H1 (cell line): ENCODE measurements at regions not wholly inside any gene's neighbourhood (a gene's known extent, or its start where the extent isn't known, plus 50 kb on each side); places are given as distances from the start of the nearest gene placed in this dataset.

Experiments
- CTCF ChIA-PET: fragments of 300-600 bp; sonication (Branson Sonifier 250); formaldehyde crosslinking; loops from one replicate; lab custom pipeline; 2021; ENCODE audit not compliant: partially characterized antibody; lab: Charles Lee
- POLR2A ChIA-PET: fragments of 300-600 bp; sonication (Branson Sonifier 250); formaldehyde crosslinking; loops from one replicate; lab custom pipeline; 2021; ENCODE audit warnings: inconsistent platforms; ENCODE audit not compliant: partially characterized antibody; lab: Charles Lee
- DNase-seq, 2 experiments: peaks; one replicate each; pipeline versions ENCODE4 v3.0.0 to v3.0.0-alpha.2; 2010 to 2022; ENCODE audit warnings: low spot score in 2 of 2, low read depth in 1 of 2, mixed read lengths in 1 of 2
- FAIRE-seq: peaks from 2 replicates; lab custom pipeline; 2011; peaks lifted over from hg19 to GRCh38; lab: Jason Lieb, UNC
- H2AFZ ChIP-seq: 2 replicates; pipeline ENCODE4 v1.8.1; 2012; ENCODE audit warnings: low read length, inconsistent platforms
- H2AK5ac ChIP-seq: 2 replicates; pipeline ENCODE4 v1.6.1; 2013; ENCODE audit warnings: low read depth, low read length
- H2BK120ac ChIP-seq: replicated peaks from 2 replicates; pipeline ENCODE3; 2013; ENCODE audit warnings: low read depth, low read length, inconsistent platforms
- H2BK12ac ChIP-seq: 2 replicates; pipeline ENCODE4 v1.6.1; 2013; ENCODE audit warnings: low read depth, low read length
- H2BK15ac ChIP-seq: 2 replicates; pipeline ENCODE4 v1.6.1; 2013; ENCODE audit warnings: low read length
- H2BK20ac ChIP-seq: 2 replicates; pipeline ENCODE4 v1.6.1; 2013; ENCODE audit warnings: low read length
- H2BK5ac ChIP-seq: 2 replicates; pipeline ENCODE4 v1.6.1; 2013; ENCODE audit warnings: low read depth, low read length
- H3K14ac ChIP-seq: 2 replicates; pipeline ENCODE4 v1.6.1; 2013; ENCODE audit warnings: inconsistent platforms; ENCODE audit not compliant: insufficient read length
- H3K18ac ChIP-seq: 2 replicates; pipeline ENCODE4 v1.6.1; 2013; ENCODE audit warnings: low read length; ENCODE audit errors: extremely low read depth
- H3K23ac ChIP-seq: 2 replicates; pipeline ENCODE4 v1.6.1; 2013; ENCODE audit warnings: inconsistent platforms; ENCODE audit not compliant: insufficient read length
- H3K23me2 ChIP-seq: 2 replicates; pipeline ENCODE4 v1.6.1; 2013; ENCODE audit warnings: low read depth, low read length
- H3K27ac ChIP-seq: 2 replicates; pipeline ENCODE4 v1.6.1; 2011; ENCODE audit warnings: low read depth, low read length, inconsistent platforms
- H3K27me3 ChIP-seq, 4 experiments: replicated peaks in 1 of 4; 1 replicate in 1 of 4; 2 replicates in 3 of 4; pipeline versions ENCODE4 v1.6.1 to v1.8.1; 2011 to 2013; ENCODE audit warnings: low read length in 3 of 4, mild to moderate bottlenecking in 3 of 4, inconsistent platforms in 2 of 4, mixed read lengths in 2 of 4, moderate library complexity in 1 of 4; ENCODE audit not compliant: control insufficient read depth in 3 of 4, insufficient read depth in 3 of 4; ENCODE audit errors: extremely low read depth in 1 of 4
- H3K36me3 ChIP-seq, 4 experiments: 2 replicates each; pipeline versions ENCODE4 v1.6.1 to v1.8.1; 2011 to 2013; ENCODE audit warnings: mild to moderate bottlenecking in 4 of 4, low read length in 3 of 4, moderate library complexity in 2 of 4, control low read depth in 1 of 4, inconsistent platforms in 1 of 4; ENCODE audit not compliant: insufficient read depth in 4 of 4, control insufficient read depth in 2 of 4
- H3K4ac ChIP-seq: replicated peaks from 2 replicates; pipeline ENCODE3; 2013; ENCODE audit warnings: low read length, low read depth, mixed read lengths, inconsistent platforms; ENCODE audit not compliant: insufficient read length
- H3K4me1 ChIP-seq, 4 experiments: replicated peaks in 1 of 4; 1 replicate in 1 of 4; 2 replicates in 3 of 4; pipeline versions ENCODE4 v1.6.1 to v1.8.1; 2011 to 2013; ENCODE audit warnings: low read length in 3 of 4, inconsistent platforms in 2 of 4, mixed read lengths in 1 of 4; ENCODE audit not compliant: insufficient read depth in 4 of 4, control insufficient read depth in 3 of 4
- H3K4me2 ChIP-seq, 2 experiments: 2 replicates each; pipeline versions ENCODE4 v1.6.1 to v1.8.1; 2011 to 2013; ENCODE audit warnings: low read depth in 2 of 2, low read length in 2 of 2, control low read depth in 1 of 2, inconsistent platforms in 1 of 2, mild to moderate bottlenecking in 1 of 2; ENCODE audit not compliant: insufficient read depth in 1 of 2
- H3K4me3 ChIP-seq, 4 experiments: fragments of 200-600, 300-600 bp in 1 of 4; sonication (generic), shearing (Covaris generic), sonication (Bioruptor Twin) in 1 of 4; 2 replicates each; pipeline versions ENCODE4 v1.5.1 to v1.8.1; 2011 to 2016; ENCODE audit warnings: low read length in 4 of 4, low read depth in 3 of 4, control low read depth in 2 of 4, inconsistent platforms in 2 of 4, mild to moderate bottlenecking in 2 of 4, mixed read lengths in 1 of 4, moderate library complexity in 1 of 4; ENCODE audit not compliant: insufficient read depth in 2 of 4; ENCODE audit errors: extremely low read depth in 1 of 4
- H3K56ac ChIP-seq: replicated peaks from 2 replicates; pipeline ENCODE3; 2013; ENCODE audit warnings: low read depth, mild to moderate bottlenecking, mixed read lengths, low read length, inconsistent platforms; ENCODE audit not compliant: insufficient read length
- H3K79me1 ChIP-seq: 2 replicates; pipeline ENCODE4 v1.6.1; 2013; ENCODE audit warnings: low read depth, low read length, control low read depth
- H3K79me2 ChIP-seq, 2 experiments: 2 replicates each; pipeline versions ENCODE4 v1.6.1 to v1.8.1; 2012 to 2013; ENCODE audit warnings: low read length in 2 of 2, mild to moderate bottlenecking in 2 of 2, inconsistent platforms in 1 of 2; ENCODE audit not compliant: insufficient read depth in 2 of 2, control insufficient read depth in 1 of 2
- H3K9ac ChIP-seq, 4 experiments: replicated peaks in 1 of 4; 1 replicate in 1 of 4; 2 replicates in 3 of 4; pipeline versions ENCODE4 v1.6.1 to v1.8.1; 2011 to 2013; ENCODE audit warnings: low read depth in 3 of 4, low read length in 3 of 4, control low read depth in 2 of 4, mild to moderate bottlenecking in 2 of 4, moderate library complexity in 2 of 4, inconsistent platforms in 1 of 4; ENCODE audit errors: extremely low read depth in 1 of 4
- H3K9me3 ChIP-seq, 2 experiments: 2 replicates each; pipeline versions ENCODE4 v1.6.1 to v1.8.1; 2012 to 2013; ENCODE audit warnings: mild to moderate bottlenecking in 2 of 2, moderate library complexity in 2 of 2, control low read depth in 1 of 2, inconsistent platforms in 1 of 2, low read depth in 1 of 2, low read length in 1 of 2, mixed read lengths in 1 of 2; ENCODE audit not compliant: insufficient read depth in 2 of 2
- H4K20me1 ChIP-seq, 2 experiments: replicated peaks in 1 of 2; 2 replicates each; pipeline versions ENCODE3 to v1.8.1; 2011 to 2013; ENCODE audit warnings: inconsistent platforms in 2 of 2, low read length in 2 of 2, mild to moderate bottlenecking in 1 of 2; ENCODE audit not compliant: insufficient read depth in 2 of 2, control insufficient read depth in 1 of 2
- H4K5ac ChIP-seq: 2 replicates; pipeline ENCODE4 v1.6.1; 2013; ENCODE audit warnings: low read length, low read depth, mixed read lengths, inconsistent platforms; ENCODE audit not compliant: insufficient read length
- H4K8ac ChIP-seq: 2 replicates; pipeline ENCODE4 v1.8.0; 2013; ENCODE audit warnings: mild to moderate bottlenecking, moderate library complexity, low read length, inconsistent platforms; ENCODE audit not compliant: insufficient read depth; ENCODE audit errors: extremely low read depth
- H4K91ac ChIP-seq: replicated peaks from 2 replicates; pipeline ENCODE3; 2013; ENCODE audit warnings: low read length, mixed read lengths, inconsistent platforms; ENCODE audit not compliant: insufficient read length
- JUN ChIP-seq: IDR thresholded peaks from 2 replicates; pipeline ENCODE4 v1.6.1; 2011; ENCODE audit warnings: low read depth, mild to moderate bottlenecking, improper control_type of control experiment, low read length
- JUND ChIP-seq: IDR thresholded peaks from 2 replicates; pipeline ENCODE4 v1.6.1; 2011; ENCODE audit warnings: mild to moderate bottlenecking, improper control_type of control experiment, low read length
- MAX ChIP-seq: IDR thresholded peaks from 2 replicates; pipeline ENCODE4 v1.6.1; 2012; ENCODE audit warnings: inconsistent platforms
- POLR2A ChIP-seq, 2 experiments: IDR thresholded peaks; 1 replicate in 1 of 2; 2 replicates in 1 of 2; pipeline ENCODE4 v1.6.1; 2011; ENCODE audit warnings: low read depth in 2 of 2, low read length in 2 of 2, mild to moderate bottlenecking in 2 of 2; ENCODE audit errors: control extremely low read depth in 1 of 2
- RAD21 ChIP-seq, 2 experiments: IDR thresholded peaks in 1 of 2; conservative IDR thresholded peaks in 1 of 2; 2 replicates each; pipeline ENCODE4 v1.6.1; 2011; ENCODE audit warnings: low read depth in 2 of 2, low read length in 2 of 2, improper control_type of control experiment in 1 of 2, inconsistent platforms in 1 of 2, mild to moderate bottlenecking in 1 of 2, moderate library complexity in 1 of 2
- SIRT6 ChIP-seq: IDR thresholded peaks from one replicate; pipeline ENCODE4 v1.7.1; 2012; ENCODE audit warnings: low read length, inconsistent platforms
- SP1 ChIP-seq: IDR thresholded peaks from 2 replicates; pipeline ENCODE4 v1.6.1; 2011; ENCODE audit warnings: low read depth, low read length
- SUZ12 ChIP-seq: fragments of 200-600 bp; sonication (generic); IDR thresholded peaks from 2 replicates; pipeline ENCODE4 v1.6.1; 2012; ENCODE audit warnings: mild to moderate bottlenecking, inconsistent platforms, low read length, moderate library complexity, mixed read lengths
- TEAD4 ChIP-seq: IDR thresholded peaks from 2 replicates; pipeline ENCODE4 v1.6.1; 2012; ENCODE audit warnings: low read depth, low read length, inconsistent platforms, mixed read lengths
- ZNF274 ChIP-seq: IDR thresholded peaks from 2 replicates; pipeline ENCODE4 v1.7.0; 2012; ENCODE audit warnings: low read length, borderline replicate concordance; ENCODE audit errors: extremely low read depth
- WGBS, 2 experiments: shearing (Covaris generic) in 1 of 2; methylation state at CpG; one replicate each; pipeline versions ENCODE4 v1.1.6 to v1.1.7; 2013 to 2015; ENCODE audit warnings: low lambda C conversion rate in 2 of 2, mixed read lengths in 2 of 2, inconsistent platforms in 1 of 2, low coverage in 1 of 2, missing lambda C conversion rate in 1 of 2; ENCODE audit not compliant: insufficient replicate concordance in 2 of 2, insufficient coverage in 1 of 2, insufficient read length in 1 of 2; ENCODE audit errors: extremely low coverage in 1 of 2, missing lambda C conversion rate in 1 of 2; 5-methylcytosine and 5-hydroxymethylcytosine counted together

GRCh38 chr16:14338969-14339368 lies 267.9 kb downstream of the MRTFB start:
- no peak overlapping the region for H4K91ac ChIP-seq
- 94% methylated on average over 4 of the region's 4 CpGs; no CpG with 5 or more reads in 1 of the 2 experiments for WGBS, 2 experiments
- POLR2A ChIA-PET: no interaction called here
- TF ChIP-seq TEAD4 (no peak), SUZ12 (no peak), JUN (no peak), ZNF274 (no peak), MAX (no peak), RAD21 (IDR thresholded peaks at IDR 0.05 in 1 of 2, conservative IDR thresholded peaks at IDR 0.05 in 1 of 2; ENCODE audit: low read depth in 2 of 2, low read length in 2 of 2) (no peak), SP1 (no peak), POLR2A (IDR thresholded peaks at IDR 0.05; ENCODE audit: control extremely low read depth in 1 of 2, low read depth in 2 of 2, low read length in 2 of 2) (no peak), SIRT6 (no peak), JUND (no peak)

More at GRCh38 chr16:14338969-14339368, 267.9 kb downstream of the MRTFB start:
- no peaks in the 10 kb centered on the region; a peak in 2 of 4 replicates for H3K9me3 ChIP-seq
- peaks cover 0 to 2% (median 0%) of the 10 kb centered on the region in 4 experiments; a peak in 3 of 7 replicates for H3K4me1 ChIP-seq
- H3K79me2 ChIP-seq: no peaks in the 10 kb centered on the region
- no peaks in the 10 kb centered on the region for H3K27me3 ChIP-seq
- no peaks in the 10 kb centered on the region for H3K36me3 ChIP-seq
- H3K27ac ChIP-seq: no peak overlapping the region
- H2AK5ac ChIP-seq: no peak overlapping the region
- H2BK15ac ChIP-seq: no peak overlapping the region
- CTCF ChIA-PET: no interaction called here
- H4K20me1 ChIP-seq: peaks cover 0 to 5% of the 10 kb centered on the region in 2 experiments
- no peak overlapping the region for H2BK12ac ChIP-seq
- no peak overlapping the region for H2AFZ ChIP-seq
- H3K4me3 ChIP-seq: no peak overlapping the region
- no peak overlapping the region for H2BK5ac ChIP-seq
- H3K18ac ChIP-seq: no peak overlapping the region
- no peak overlapping the region for H2BK20ac ChIP-seq
- no peak for FAIRE-seq
- H4K5ac ChIP-seq: no peak overlapping the region
- H3K9ac ChIP-seq: no peak overlapping the region
- H3K23me2 ChIP-seq: peaks cover 7% of the 10 kb centered on the region; the same call in 1 of the 2 replicates
- no peak overlapping the region for H4K8ac ChIP-seq
- H3K4ac ChIP-seq: no peak overlapping the region
- H2BK120ac ChIP-seq: no peak overlapping the region
- no peak for DNase-seq
- H3K23ac ChIP-seq: no peak overlapping the region
- no peak overlapping the region for H3K4me2 ChIP-seq
- no peaks in the 10 kb centered on the region for H3K79me1 ChIP-seq
- H3K14ac ChIP-seq: no peak overlapping the region
- H3K56ac ChIP-seq: no peak overlapping the region
